ENCODE measurements at regions not wholly inside any gene's neighbourhood (a gene's known extent, or its start where the extent isn't known, plus 50 kb on each side); places are given as distances from the start of the nearest gene placed in this dataset.
"Not testable (repeated sequence)": the region's sequence is repeated elsewhere in the genome, so short reads cannot be mapped to it uniquely, and the experiment has no call there.

DNA sequence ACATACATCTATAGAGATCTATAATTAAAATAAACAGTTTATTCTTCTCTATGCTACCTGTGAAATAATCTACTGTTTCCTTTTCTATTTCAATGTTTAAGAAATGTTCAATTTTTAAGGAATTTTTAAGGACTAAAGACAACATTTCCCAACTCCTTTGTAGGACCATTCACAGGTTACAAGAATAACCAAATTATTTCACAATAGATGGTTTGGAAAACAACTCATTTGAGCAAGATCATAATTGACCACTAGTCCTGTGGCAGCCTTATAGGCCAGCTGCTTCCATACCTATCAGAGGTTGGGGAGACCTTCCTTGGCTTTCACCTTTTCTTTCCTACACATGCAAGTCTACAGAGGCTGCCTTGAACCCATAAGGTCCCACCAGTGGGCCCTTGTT lies 193.7 kb downstream of the TTC39B start:
- DNase-seq, result no peak

GRCh38 chr9:15111071-15111470 lies 195.9 kb downstream of the TTC39B start:
- no peak for DNase-seq

GRCh38 chr9:15104826-15105420 lies 194.7 kb upstream of the FREM1 start:
- peak; percentile 20 for DNase-seq

DNA sequence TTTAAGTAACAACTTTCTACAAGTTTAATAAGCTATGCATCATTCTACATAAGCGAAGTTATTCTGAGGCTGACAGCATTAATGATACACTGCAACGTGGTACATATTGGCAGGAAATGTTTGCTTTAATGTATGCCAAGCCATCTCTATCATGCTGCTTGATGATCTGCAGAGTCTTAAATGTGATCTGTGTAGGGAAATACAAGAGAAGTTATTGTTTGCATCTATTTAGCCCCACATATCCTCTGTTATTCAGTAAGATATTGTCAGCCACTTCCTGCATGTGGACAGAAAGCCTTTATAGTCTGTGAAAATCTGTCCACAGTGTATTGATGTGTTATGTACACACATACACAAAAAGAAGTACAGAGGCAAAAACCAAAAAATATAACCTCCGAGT lies 193.1 kb upstream of the FREM1 start:
- DNase-seq, result no peak

- DNase-seq, result no peak
Measured at GRCh38 chr9:15101095-15101494, 190.9 kb upstream of the FREM1 start.

DNA sequence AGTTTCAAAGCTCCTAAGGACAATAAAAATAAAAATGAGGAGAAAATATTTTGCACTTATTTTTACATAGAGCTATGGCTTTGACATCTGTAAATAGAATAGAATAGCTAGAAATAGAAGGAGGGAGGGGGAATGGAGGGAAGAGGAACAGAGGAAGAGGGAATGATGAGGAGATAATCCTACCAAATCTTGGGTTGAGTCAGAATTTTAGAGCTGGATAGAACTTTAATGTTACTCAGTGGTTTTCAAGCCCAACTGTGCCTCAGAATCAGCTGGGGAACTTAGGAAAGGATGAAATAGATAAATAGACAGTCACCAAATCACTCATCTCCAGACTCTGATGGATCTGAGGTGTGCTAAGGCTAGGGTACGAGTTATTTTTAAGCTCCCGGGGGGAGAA lies 190.3 kb upstream of the FREM1 start:
- DNase-seq, result no peak

DNA sequence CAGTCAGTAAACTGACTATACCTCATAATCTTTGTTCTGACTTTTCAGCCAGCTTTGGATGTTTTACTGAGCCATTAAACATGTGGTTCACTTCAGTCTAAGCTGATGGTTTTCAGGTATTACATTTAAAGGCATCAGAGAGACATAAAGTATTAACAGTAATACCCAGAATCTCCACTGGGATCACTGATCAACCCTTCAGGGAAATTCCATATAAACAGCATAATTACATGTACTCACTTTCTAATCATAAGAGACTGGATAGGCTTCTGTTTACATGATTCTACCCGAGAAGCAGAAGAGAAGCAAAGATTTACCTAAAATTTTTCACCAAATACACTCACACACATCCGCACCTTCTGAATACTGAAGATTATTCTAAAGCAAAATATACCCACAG lies 186.7 kb upstream of the FREM1 start:
- DNase-seq, result no peak

DNA sequence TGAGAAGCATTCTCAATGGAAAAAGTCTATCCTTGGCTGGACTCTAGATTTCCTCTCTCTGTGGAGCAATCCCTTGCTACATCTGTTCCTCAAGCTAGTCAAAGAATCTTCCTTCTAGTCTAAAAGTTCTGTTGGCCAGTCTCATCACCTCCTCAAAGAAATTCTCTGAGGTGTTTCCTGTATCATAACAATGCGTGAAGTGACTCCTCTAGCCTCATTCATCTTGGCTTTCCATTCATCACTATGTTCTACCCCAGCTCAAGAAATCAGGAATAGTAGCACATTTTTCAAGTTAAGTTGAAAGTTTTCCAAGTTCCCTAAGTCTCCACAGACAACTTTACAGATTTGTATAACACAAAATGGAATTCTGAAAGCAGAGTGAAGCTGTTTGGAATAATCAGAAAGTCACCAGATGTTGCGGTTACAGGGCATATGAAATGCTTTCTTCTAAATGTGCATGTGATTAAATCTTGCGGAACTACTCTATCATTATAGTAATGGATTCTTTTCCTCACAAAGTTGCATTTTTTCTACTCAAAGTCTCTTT lies 176.6 kb upstream of the FREM1 start:
- DNase-seq, result no peak

- DNase-seq, result no peak
Measured at GRCh38 chr9:15086156-15086763, 176.0 kb upstream of the FREM1 start.

- no peak for DNase-seq
Measured at GRCh38 chr9:15081021-15081753, 171.0 kb upstream of the FREM1 start.

DNA sequence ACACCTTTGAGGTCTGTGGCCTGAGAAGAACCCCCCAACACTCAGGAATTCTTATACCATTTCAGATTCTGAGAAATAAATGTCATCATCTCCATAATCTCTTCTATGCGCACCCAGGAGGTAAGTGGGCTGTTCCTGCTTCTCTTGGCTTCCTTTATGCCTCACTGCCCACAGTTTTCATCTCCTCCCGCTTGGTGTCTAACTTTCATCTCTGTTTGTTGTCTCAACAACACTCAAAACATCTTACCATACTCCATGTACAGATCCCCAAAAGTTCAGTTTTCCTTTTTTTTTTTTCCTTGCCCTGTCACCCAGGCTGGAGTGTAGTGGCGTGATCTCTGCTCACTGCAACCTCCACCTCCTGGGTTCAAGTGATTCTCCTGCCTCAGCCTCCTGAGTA lies 170.2 kb upstream of the FREM1 start:
- DNase-seq, result no peak

DNA sequence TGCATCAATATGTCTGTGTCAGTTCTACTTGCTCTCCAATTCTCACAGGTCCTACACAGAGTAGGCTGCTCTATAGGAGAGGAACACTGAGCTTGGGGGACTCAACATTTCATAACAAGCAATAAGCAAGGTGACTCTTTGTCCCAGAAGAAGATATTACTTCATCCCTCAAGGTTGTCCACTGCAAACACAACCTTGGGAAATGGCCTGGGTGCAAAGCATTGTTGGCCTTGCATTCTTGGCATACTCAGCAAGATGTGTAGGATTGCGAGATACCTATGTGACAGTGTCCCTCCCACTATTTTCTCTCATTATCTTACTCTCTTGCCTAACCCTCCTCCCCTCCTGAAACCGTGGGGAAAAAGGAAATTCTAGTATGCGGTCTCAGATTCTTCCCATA lies 169.8 kb upstream of the FREM1 start:
- DNase-seq, result no peak

GRCh38 chr9:15077946-15078729 lies 167.9 kb upstream of the FREM1 start:
- no peak for DNase-seq

DNA sequence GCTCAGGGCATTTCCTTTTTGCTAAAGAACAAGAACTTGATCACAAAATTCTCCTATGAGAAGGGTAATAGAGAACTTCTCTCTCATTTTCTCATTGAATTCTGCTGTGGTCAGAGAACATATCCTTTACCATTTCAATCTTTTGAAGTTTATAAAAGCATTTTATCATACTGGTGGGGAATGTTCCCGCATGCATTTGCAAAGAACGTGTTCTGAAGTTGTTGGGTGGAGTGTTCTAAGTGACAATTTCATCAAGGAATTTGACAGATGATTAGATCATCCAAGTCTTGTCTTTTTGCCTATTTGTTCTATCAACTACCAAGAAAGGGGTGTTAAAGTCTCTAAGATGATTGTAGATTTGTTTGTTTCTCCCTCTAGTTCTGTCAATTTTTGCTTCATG lies 163.4 kb upstream of the FREM1 start:
- DNase-seq, result no peak

DNA sequence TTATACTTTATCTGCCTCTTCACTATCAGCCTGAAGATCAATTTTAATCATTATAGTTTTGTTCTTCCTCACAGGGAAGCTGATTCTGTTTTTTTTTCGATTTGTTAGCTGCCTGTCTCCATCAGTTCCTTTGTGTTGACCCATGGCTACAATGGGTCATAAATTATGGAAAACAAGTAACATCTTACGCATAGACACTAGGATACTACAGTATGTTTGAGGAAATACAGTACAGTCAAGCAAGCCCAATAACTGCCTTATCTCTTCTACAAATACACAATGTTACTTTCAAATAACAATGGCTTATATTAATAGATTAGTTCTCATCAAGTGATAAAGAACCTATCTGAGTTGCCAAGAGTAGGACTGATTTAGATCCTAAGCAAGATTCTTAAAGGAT lies 160.5 kb upstream of the FREM1 start:
- DNase-seq, result no peak

GRCh38 chr9:15069106-15069505 lies 158.9 kb upstream of the FREM1 start:
- DNase-seq, result no peak

GRCh38 chr9:15068261-15068660 lies 158.0 kb upstream of the FREM1 start:
- DNase-seq, result no peak

GRCh38 chr9:15059003-15059402 lies 148.8 kb upstream of the FREM1 start:
- DNase-seq, result no peak

DNA sequence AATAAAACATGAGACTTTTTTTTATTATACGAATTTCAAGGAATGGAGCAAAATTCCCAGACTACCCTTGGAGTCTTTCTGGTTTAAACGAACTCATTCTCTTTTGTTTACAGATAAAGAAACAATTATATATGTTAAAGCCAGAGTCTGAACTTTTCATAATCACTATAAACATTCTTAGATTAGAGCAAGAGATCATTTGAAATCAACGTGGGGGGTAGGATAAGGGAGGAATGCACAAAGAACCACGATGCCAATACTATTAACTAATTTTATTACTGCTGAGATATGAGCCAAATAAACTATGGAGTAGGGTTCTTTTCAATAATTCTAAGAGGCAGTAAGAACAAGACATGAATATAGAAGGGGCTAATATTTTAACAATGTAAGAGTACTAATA lies 148.0 kb upstream of the FREM1 start:
- DNase-seq, result no peak

DNA sequence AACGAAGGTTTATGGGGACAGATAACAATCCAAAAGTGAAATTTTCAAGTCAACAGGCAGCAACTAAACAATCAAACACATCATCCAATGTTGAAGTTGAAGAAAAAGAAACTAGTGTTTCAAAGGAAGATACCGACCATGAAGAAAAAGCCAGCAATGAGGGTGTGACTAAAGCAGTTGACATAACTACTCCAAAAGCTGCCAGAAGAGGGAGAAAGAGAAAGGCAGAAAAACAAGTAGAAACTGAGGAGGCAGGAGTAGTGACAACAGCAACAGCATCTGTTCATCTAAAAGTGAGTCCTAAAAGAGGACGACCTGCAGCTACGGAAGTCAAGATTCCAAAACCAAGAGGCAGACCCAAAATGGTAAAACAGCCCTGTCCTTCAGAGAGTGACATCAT lies 145.1 kb upstream of the FREM1 start:
- DNase-seq, result not testable (repeated sequence)

- no peak for DNase-seq
Measured at GRCh38 chr9:15048772-15049171, 138.5 kb upstream of the FREM1 start.

DNA sequence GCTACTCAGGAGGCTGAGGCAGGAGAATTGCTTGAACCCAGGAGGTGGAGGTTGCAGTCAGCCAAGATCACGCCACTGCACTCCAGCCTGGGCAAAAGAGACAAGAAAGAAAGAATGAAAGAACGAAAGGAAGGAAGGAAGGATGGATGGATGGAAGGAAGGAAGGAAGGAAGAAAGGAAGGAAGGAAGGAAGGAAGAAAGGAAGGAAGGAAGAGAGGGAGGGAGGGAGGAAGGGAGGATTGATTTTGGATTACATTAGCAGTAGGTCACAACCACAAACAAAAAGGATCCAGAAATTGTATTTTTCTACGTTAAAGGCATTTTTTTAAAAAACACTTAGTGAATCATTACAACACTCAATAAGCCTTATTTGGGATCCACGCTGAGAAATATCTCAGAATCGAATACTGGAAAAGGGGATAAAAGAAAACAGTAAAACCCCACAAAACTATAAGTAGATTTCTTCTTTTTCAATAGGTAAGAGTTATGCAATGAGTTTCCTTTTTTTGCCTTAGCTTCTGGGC lies 136.9 kb upstream of the FREM1 start:
- DNase-seq, result no peak

DNA sequence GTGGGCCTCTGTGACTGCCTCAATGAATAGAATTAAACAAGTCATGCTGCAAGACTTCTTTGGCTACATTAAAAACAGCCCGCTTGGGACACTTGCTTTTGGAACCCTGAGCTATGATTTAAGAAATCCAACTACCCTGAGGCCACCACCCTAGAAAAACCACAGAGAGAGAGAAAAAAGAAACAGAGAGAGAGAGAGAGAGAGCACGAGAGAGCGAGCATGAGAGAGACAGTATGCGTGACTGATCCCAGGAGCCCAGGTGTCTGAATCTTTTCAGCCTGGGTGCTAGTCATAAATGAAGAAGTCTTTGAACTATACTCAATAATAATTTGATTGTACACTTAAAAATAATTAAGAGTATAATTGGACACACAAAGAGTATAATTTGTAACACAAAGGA lies 123.1 kb upstream of the FREM1 start:
- DNase-seq, result no peak

Measured in NCI-H2029 treated with DMSO at 0.1 percent for 48 hours (cell line).